HG02973 (cell line): ENCODE measurements at regions not wholly inside any gene's neighbourhood (a gene's known extent, or its start where the extent isn't known, plus 50 kb on each side); places are given as distances from the start of the nearest gene placed in this dataset.

Experiments used
- ATAC-seq: cut with Tn5 transposase; IDR thresholded peaks from one replicate; pipeline ENCODE4 v1.9.1; 2021; ENCODE audit warnings: moderate library complexity; ENCODE audit not compliant: unreplicated experiment

DNA sequence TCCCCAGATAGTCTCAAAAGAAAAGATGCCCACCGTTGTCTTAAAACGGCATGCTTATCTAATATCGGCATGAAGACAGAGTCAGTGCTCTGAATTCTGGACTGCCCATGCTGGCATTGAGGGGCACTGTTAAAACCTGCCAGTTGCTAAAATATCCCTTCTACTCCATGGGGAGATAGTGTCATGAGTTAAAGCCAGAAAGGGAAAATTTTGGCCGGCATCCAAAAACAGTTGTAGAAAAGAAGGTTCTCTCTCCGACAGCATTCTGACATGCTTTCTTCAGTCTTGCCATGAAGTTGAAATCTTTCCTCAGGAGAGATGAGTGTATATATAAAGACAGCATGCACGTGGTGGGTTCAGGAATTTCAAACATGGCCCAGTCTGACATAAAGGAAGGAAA is 401.3 kb upstream of the PIK3C3 start:
- ATAC-seq: no peak

DNA sequence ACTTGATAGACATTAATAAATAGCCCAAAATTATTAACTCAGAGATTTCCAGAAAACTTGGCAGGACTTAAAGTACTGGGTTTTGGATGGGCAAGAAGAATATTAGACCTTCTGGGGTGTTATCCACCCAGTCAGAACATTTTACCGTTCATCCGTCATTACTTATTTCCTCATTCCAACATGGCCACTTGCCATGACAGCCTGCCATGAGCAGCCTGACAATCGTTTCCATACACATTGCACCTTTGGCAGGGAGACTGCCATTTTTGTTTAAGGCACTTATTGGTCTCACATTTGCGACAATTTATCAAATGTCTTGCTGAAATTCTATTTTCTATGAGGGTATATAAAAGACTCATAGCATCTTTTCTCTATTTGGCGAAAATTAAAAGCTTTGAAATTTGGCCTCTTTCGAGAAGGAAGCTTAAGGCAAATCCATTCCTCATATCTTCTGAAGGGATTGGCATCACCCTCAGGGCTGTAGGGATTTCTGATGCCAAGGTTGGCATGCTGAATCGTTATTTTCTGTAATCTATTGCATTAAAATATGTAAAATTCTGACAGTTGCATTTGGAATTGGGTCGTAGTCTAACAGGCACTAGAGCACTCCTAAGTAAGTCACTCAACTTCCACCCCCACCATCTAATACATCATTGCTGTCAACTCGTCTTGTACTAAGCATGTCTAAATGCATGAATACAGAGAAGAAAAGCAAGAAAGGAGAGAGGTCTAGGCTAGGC is 406.3 kb upstream of the PIK3C3 start:
- ATAC-seq: no peak

DNA sequence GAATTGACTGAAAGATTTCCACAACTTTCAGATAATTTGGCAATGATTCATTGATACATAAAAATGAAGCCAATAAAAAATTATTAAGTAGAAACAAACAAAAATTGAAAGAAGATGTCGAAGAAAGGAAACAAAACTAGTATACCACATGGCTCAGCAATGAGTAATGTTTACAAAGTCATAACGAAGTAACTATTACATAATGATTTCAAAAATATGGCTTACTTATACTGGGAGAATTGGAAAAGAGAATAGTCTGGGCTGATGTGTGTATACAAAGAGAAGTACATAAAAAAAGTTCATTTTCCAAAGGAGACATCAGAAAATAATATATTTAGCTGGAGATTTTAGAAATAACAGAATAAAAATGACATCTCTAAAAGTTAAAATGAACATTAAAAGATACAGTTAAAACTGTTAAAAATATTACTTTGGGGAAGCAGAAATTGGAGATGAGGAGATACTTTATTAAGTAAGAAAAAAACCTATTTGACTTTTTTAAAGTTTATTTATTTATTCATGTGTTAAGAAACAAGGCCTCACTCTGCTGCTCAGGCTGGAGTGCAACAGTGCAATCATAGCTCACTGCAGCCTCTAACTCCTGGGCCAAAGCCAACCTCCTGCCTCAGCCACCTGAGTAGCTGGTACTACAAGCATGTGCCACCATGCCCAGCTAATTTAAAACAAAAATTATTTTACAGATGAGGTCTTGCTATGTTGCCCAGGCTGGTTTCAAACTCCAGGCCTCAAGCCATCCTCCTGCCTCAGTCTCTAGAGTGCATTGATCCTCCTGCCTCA is 409.7 kb upstream of the PIK3C3 start:
- ATAC-seq: no peak

DNA sequence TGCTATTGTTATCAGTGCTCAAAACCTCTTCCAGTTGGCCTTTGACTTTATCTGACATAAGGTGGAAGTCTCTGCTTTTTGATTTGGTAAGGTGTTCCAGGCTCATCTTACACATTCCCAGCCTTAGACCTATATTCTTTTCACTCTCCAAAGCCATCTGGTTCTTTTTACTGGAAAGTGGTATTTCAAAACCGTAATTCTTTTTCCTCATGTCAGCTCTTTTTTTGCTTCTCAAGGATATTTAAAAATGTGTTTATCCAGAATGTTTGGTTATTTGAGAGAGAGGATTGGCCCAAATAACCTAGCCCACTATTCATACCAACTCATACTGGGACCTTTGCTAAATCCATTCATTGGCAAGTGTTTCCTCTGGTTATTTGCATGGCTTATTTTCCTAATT is 411.2 kb upstream of the PIK3C3 start:
- no peak for ATAC-seq

DNA sequence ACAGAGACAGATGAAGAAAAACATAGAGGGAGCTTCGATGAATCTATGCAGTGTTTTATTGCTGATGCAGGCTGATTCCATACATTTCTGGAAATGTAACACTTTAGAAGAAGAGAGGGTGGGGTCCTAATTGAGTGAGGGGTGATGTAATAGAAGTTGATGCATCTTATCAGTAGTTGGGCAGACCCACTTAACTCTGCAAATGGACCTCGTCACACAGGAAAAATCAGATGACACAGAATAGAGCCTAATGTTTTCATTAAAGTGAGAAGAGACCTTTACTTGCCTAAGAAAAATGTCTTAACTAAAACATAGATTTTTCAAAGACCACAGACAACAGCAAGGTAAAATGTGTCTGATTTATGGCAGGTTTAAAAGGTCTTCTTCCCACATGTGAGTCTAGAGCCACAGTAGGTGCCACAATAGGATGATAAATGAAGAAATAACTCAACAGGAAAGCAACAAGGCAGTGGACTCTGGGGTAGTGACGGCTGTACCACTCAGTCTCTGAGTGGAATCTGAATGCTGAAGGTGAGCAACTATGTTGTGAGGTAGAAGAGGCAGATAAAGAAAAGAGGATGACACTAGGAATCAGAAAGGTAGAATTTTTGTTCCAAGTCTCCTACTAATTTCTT is 414.7 kb upstream of the PIK3C3 start:
- no peak for ATAC-seq

DNA sequence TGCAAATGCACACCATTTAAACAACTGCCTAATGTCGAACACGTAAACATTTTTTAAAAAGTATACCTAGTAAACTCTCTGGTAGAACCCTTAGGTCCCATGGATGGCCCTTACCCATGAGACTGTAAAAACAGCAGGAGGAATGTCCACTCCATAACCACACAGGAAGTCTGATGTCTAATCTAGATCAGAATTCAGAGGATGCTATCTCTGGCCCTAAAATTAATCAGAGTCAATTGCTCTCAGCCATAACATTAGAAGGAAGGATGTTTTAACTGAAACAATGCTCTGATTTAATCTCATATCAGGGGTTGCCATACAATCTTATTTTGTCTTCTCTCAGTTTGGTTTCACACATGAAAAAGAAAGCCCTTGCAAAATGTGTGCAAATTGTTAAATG is 416.3 kb upstream of the PIK3C3 start:
- ATAC-seq: no peak

DNA sequence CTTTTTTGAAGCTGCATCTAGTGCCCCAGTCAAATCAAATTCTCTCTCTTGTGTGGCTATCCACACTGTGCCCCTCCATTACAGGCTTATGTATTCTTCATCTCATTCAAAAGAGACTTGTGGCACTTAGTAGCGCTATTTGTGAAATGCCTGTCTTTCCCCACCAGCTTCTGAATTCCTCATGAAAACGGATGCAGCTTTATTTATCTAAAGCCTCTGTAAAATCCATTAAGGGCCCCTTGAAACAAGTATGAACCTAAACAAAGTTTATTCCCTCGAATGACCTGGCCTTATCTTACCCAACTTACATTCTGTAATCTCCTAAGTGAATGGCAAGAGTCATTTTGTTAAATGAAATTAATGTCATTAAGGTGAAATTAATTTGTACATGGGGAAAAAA is 417.4 kb upstream of the PIK3C3 start:
- no peak for ATAC-seq

DNA sequence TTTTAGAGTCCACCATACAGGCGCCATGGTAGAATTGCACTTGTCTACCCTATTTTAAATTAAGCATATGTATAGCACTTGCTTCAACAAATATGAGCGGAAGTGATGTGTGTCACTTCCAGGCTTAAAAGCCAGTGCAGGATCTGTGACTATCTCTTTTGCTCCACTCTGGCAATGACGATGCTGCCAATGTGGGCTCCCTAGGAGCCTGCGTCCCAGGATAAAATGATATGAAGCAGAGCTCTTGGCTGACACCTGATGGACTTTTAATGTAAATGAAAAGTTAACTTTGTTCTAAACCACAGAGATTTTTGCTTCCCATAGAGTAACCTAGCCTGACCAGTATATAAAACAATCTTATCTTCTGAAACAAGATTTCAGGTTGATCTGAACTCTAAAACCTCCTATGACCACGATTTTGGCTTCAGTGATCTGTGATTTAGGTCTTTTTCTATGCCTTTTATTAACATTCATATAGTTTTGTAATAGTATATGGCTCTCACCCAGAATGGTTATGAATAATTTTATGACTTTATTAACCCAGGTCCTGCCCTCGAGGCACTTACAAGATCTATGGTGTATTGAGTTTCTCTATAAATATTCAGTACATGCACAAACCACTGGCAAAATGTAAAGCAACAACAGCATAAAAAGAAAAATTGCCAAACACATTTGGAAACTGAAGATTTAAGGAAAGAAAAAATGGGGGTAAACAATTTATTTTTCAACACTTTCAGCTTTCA is 422.5 kb upstream of the PIK3C3 start:
- ATAC-seq: no peak

DNA sequence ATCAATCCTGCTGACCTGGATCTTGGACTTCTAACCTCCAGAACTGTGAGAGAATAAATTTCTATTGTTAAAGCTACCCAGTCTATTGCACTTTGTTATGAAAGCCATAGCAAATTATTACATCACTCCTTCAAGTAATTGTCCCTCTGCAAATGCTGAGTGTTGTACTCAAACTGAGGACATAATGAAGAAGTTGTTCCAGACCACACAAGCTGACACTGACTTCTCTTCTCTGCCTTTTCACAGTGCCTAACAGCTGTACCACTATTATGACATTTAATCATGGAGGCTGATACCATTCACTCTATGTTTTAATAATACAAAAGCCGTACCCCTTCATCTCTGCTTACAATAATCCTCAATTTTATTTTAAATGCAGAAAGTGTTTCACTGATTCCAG is 424.1 kb upstream of the PIK3C3 start:
- no peak for ATAC-seq

DNA sequence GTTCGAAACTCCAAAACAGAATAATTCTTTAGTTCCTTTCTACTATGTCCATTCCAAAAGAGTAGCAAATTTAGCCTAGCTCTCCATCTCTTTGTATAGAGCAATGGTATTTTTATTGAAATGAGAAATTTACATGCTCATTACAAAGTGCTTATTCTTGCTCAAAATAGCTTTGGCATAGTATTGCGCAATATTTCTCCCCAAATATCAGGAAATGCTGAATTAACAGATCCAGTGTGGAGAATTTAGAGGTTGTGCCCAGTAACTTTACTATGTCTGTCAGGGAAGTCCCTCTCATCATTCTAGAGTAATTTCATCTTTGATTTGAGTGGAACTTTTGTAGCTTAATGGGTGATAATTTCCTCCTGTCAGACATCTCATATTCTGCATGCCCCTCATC is 425.9 kb upstream of the PIK3C3 start:
- no peak for ATAC-seq

DNA sequence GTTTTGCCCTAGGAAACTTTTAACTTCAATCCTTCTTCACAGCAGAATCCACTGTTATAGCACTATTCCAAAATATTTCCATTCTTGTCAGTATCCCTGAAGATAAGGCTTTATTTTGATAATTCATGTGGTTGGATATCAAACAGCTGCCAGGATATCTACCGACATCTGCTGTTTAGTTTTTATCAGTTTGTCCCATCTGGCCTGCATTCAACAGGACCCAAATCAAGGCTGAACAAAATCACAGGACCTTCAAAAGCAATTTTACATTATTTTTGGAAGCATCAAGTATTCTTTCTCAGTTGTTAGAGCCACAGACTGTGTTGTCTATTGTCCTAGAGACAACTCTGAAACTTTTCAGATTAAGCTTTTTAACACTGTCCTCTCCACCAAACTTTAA is 429.0 kb upstream of the PIK3C3 start:
- ATAC-seq: no peak

DNA sequence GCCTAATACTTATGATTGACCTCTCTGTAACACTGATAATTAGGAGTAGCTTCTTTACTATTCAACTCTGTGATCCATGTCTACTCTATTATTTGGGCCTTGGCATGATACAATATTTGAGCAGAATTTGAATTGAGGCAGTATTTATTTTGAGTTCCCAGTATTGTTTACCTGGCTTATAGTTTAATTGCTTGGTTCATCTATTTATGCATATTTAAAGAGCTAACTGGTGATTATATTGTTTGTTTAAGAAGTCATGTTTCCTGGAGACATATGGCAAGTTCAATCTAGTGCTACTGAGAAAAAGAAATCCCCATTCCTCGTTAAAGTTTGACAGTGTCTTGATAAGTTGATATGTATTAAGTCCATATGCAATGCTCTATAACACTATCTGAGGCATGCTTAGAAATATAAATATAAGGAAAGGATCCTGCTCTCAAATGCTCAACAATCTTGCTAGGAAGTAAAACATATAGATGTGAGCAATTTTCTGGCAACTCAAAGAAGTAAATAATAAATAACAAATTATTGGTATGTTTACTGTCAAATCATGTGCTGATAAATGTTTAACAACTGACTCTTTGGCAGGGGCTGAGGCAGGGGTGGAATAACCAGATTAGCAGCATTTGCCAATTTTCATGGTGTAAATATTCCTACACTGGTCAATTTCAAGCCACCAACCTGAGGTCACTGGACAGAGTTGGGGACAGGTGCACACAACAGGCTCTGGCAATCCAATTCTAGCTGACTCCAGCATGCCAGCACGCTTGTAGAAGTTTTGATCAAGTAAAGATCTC is 430.2 kb upstream of the PIK3C3 start:
- no peak for ATAC-seq

DNA sequence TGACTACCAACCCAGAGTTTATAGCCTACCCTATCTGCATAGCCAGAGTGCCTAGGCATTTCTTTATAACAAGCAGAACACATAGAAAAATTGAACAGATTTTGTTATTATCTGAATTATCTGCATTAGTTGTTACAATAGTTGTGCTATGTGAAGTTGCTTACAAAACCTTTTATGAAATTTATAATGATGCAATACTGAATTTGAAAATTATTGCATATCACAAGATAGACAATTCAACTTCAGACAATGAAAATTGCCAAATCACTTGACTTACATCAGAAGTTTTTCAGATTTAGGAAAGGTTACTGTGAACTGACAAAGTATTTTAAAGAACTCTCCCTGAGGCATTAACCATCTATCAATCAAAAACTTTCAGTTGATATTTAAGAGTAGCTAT is 437.9 kb upstream of the PIK3C3 start:
- no peak for ATAC-seq

DNA sequence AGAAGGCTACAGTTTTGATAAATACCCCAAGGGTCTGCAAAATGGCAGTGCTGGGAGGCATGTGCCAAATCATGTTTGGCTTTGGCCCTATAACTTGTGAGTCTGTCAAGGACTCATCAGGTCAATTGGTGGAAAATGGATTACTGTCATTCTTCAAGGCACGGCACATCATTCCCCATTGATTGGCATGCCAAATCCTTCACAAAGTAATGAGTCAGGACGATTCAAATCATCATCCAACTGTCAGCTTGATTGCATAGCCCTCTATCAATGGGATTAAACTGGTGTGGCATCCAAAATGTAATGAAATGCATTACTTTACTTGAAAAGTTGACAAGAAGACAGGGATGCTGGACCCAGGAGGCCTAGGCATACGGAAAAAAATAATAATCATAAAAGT is 441.6 kb upstream of the PIK3C3 start:
- ATAC-seq: no peak

DNA sequence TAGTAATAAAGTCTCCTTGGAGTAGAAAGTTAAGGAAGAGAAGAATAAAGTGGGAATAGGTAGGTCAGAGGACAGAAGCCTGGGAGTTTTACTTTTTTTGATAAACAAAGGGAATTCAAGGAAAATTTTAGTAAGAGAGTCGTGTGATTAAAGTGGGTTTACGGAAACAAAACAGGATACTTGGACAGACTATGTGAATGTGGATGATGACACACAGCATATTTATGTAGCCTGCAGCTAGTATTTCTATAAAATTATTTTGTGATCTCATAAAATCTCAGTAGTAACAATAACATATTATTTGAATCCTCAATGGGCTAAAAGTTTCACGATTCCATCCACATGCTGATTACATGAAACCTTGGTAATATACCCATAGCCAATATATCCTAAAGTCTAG is 450.7 kb upstream of the PIK3C3 start:
- ATAC-seq: no peak

DNA sequence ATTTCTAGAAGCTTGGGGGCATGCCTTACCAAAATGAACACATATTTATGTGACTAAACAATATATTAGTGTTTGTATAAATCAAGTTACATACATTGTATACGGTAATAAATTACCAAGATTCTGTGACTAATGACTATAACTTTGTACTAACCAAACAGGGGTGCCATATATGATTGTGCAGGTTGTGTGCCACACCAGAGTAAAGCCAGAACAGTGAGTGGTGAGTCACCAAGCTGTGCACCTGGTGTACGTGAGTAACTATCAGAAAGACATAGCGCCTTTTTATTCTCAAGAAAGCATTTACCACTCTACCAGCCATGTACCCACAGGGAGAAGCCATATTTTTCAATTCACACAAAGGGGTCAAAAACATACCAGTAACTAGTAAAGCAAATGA is 453.2 kb upstream of the PIK3C3 start:
- no peak for ATAC-seq

DNA sequence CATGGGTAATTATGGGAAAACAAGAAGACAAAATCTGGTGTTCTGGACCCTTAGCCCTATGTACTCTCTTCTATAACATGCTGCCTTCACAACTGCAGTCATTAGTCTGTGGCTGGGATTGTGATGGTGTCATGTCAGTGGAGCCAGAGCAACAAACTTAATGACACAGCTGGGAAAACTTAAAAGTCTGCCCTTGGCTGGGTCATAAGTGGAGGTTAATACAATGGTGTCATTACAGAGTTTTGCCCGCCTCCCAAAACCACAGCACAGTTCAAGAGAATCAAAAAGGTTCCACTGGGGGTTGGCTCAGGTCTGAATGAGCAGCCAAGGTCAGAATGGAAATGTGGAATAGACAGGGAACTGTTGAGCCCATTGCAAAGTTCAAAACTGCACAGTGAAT is 455.7 kb upstream of the PIK3C3 start:
- ATAC-seq: no peak

DNA sequence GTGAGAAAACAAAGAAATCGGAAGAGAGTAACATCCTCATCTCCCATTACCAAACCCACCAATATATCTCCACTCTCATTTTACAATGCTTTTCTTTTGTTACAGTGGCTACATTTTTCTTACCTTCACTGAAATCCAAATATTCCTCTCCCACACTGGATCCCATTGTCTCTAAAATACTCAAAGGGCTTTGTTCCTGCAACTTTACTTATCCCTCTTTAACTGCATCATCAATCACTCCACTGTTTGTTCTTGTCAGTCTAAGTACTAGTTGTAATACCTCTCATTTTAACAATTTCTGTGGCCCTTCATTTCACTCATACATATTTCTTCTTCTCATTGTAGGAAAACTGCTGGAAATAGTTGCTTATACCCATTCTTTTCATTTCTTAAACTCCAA is 464.2 kb upstream of the PIK3C3 start:
- no peak for ATAC-seq

DNA sequence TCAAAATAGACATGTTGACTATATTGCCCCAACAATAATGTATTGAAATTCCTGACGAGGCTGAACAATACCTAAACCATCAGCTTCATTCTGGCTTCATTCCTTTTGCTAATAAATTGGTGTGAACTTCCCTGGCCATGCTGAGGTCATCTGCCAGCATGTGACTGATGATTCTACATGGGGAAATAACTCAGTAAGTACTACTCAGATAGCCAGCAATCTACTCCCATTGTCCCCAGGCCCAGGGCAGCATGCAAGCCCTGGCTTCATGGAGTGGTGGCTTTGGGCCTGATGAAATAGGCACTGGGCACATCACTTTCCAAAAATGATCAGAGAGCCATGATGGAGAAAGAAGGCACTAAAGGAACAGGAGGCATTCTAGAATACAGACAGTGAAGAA is 468.5 kb upstream of the PIK3C3 start:
- ATAC-seq: no peak

DNA sequence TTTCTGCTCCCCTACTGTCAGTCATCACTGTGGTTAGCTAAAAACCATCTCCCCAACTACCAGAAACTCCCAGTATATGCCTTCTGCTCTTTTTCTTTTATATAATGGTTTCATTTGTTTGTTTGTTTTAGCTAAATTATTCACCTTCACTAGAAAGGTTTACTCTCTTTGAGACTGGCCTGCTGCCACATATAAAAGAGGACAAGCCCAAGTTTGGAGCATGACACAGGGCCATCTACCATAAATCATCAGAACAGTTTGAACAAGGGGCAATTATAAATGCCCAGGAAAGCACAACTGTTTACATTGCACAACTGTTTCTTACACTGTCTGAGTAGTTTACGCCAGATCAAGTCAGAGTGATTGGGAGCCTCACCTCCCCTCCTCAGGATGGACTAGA is 471.0 kb upstream of the PIK3C3 start:
- ATAC-seq: no peak

DNA sequence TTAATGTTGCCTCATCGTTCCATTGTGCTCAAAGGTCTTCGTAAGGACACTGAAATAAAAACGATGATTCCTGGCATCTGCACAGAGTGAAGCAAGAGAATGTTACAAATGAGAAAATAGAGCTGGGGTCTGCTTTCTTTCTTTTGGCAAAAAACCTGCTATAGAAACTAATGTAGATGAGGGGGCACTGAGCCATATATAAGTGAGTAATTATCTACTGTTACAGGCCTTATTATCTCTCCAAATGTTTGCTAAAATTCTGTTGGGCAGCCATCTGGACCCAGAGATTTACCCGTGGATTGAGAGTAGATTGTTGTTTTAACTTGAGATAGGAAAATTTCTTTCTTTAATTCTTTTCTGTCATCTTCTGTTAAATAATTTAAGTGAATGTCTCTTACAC is 472.5 kb upstream of the PIK3C3 start:
- ATAC-seq: no peak
